ENCODE measurements at regions not wholly inside any gene's neighbourhood (a gene's known extent, or its start where the extent isn't known, plus 50 kb on each side); places are given as distances from the start of the nearest gene placed in this dataset.

- TF ChIP-seq CTCF (IDR thresholded peaks at IDR 0.05): no peak
- Mint-ChIP-seq H3K4me3 (no peak overlapping the region), H3K4me1 (ENCODE audit: low read depth) (peaks cover 3% of the 10 kb centered on the region), H3K9me3 (no peaks in the 10 kb centered on the region), H3K36me3 (ENCODE audit: low read depth) (no peaks in the 10 kb centered on the region), H3K27me3 (peaks cover 16% of the 10 kb centered on the region), H3K27ac (no peak overlapping the region)
- CTCF ChIA-PET: no interaction called here
- POLR2A ChIA-PET: no interaction called here
- no peak for DNase-seq
- ATAC-seq: no peak
- intact Hi-C loops (cut with micrococcal nuclease): no loop called here
These were observed 163.2 kb upstream of the LAMA2 start for GRCh38 chr6:128719786-128720185.

- H3K9me3 Mint-ChIP-seq: peaks cover 2% of the 10 kb centered on the region
- peaks cover 21% of the 10 kb centered on the region for H3K27me3 Mint-ChIP-seq
- H3K4me3 Mint-ChIP-seq: no peak overlapping the region
- CTCF ChIA-PET: interaction anchor here (0.7 to 5.5 kb wide), 2 partner anchors 12 to 1155 kb away, joined by 3 to 27 read pairs; no protein-coding TSS in a partner anchor
- intact Hi-C loops (cut with micrococcal nuclease): no loop called here
- no peak for TF ChIP-seq CTCF (IDR thresholded peaks at IDR 0.05)
- DNase-seq (no peak), ATAC-seq (no peak)
- no peaks in the 10 kb centered on the region for H3K4me1 Mint-ChIP-seq (ENCODE audit: low read depth)
- no peak overlapping the region for H3K27ac Mint-ChIP-seq
- POLR2A ChIA-PET: no interaction called here
- no peaks in the 10 kb centered on the region for H3K36me3 Mint-ChIP-seq (ENCODE audit: low read depth)
These were observed 169.5 kb upstream of the LAMA2 start for GRCh38 chr6:128713461-128713860.

- no peaks in the 10 kb centered on the region for H3K36me3 Mint-ChIP-seq (ENCODE audit: low read depth)
- peaks cover 2% of the 10 kb centered on the region for H3K9me3 Mint-ChIP-seq
- no peak for TF ChIP-seq CTCF (IDR thresholded peaks at IDR 0.05)
- ChIA-PET POLR2A (no interaction called here), CTCF (interaction anchor here (5.5 kb wide), 1 partner anchor 13 kb away, joined by 27 read pairs; no protein-coding TSS in a partner anchor)
- intact Hi-C loops (cut with micrococcal nuclease): no loop called here
- no peak for DNase-seq
- ATAC-seq: no peak
- no peak overlapping the region for H3K27ac Mint-ChIP-seq
- peaks cover 21% of the 10 kb centered on the region for H3K27me3 Mint-ChIP-seq
- no peaks in the 10 kb centered on the region for H3K4me1 Mint-ChIP-seq (ENCODE audit: low read depth)
- no peak overlapping the region for H3K4me3 Mint-ChIP-seq
These were observed 170.0 kb upstream of the LAMA2 start for GRCh38 chr6:128712898-128713297.

- ATAC-seq: no peak
- CTCF ChIA-PET: interaction anchor here (1.0 kb wide), 1 partner anchor 14 kb away, joined by 3 read pairs; no protein-coding TSS in a partner anchor
These were observed 171.8 kb upstream of the LAMA2 start for GRCh38 chr6:128711149-128711548.

GRCh38 chr6:128710315-128710714 lies 172.6 kb upstream of the LAMA2 start:
- ATAC-seq: no peak
- H3K36me3 Mint-ChIP-seq (ENCODE audit: low read depth): no peaks in the 10 kb centered on the region
- intact Hi-C loops (cut with micrococcal nuclease): no loop called here
- no peaks in the 10 kb centered on the region for H3K4me1 Mint-ChIP-seq (ENCODE audit: low read depth)
- no peak overlapping the region for H3K4me3 Mint-ChIP-seq
- DNase-seq: no peak
- no peak for TF ChIP-seq CTCF (IDR thresholded peaks at IDR 0.05)
- POLR2A ChIA-PET: no interaction called here
- H3K27ac Mint-ChIP-seq: no peak overlapping the region
- H3K27me3 Mint-ChIP-seq: peaks cover 11% of the 10 kb centered on the region
- H3K9me3 Mint-ChIP-seq: peaks cover 2% of the 10 kb centered on the region
- CTCF ChIA-PET: interaction anchor here (1.0 kb wide), 1 partner anchor 13 kb away, joined by 3 read pairs; no protein-coding TSS in a partner anchor

More at GRCh38 chr6:128711149-128711548, 171.8 kb upstream of the LAMA2 start:
- no peak for TF ChIP-seq CTCF (IDR thresholded peaks at IDR 0.05)
- Mint-ChIP-seq H3K27ac (no peak overlapping the region), H3K36me3 (ENCODE audit: low read depth) (no peaks in the 10 kb centered on the region), H3K9me3 (peaks cover 2% of the 10 kb centered on the region), H3K4me1 (ENCODE audit: low read depth) (no peaks in the 10 kb centered on the region), H3K4me3 (no peak overlapping the region), H3K27me3 (peaks cover 17% of the 10 kb centered on the region)
- intact Hi-C loops (cut with micrococcal nuclease): no loop called here
- POLR2A ChIA-PET: no interaction called here
- no peak for DNase-seq

All from activated CD8-positive, alpha-beta T cell treated with anti-CD3 and anti-CD28 coated beads for 36 hours (primary cell).